Suppressor macrophage treated with lipopolysaccharide for 4 hours (primary cell): ENCODE measurements at regions not wholly inside any gene's neighbourhood (a gene's known extent, or its start where the extent isn't known, plus 50 kb on each side); places are given as distances from the start of the nearest gene placed in this dataset.

Experiments used
- DNase-seq: peaks from one replicate; pipeline ENCODE4 v3.0.0-alpha.2; 2020

GRCh38 chr18:46352520-46353250 lies 248.5 kb downstream of the HAUS1 start:
- no peak for DNase-seq

GRCh38 chr18:46353460-46353859 lies 249.3 kb downstream of the HAUS1 start:
- no peak for DNase-seq

GRCh38 chr18:46356278-46357033 lies 252.3 kb downstream of the HAUS1 start:
- no peak for DNase-seq

- no peak for DNase-seq
Observed at GRCh38 chr18:46360102-46360699, 256.0 kb downstream of the HAUS1 start.

- no peak for DNase-seq
Observed at GRCh38 chr18:46360866-46361265, 256.7 kb downstream of the HAUS1 start.

GRCh38 chr18:46362533-46362932 lies 258.3 kb downstream of the HAUS1 start:
- no peak for DNase-seq

- DNase-seq = no peak
Observed at GRCh38 chr18:46364048-46364447, 259.9 kb downstream of the HAUS1 start.

GRCh38 chr18:46366201-46366600 lies 262.0 kb downstream of the HAUS1 start:
- DNase-seq = no peak

GRCh38 chr18:46366751-46367376 lies 262.7 kb downstream of the HAUS1 start:
- DNase-seq = no peak

- no peak for DNase-seq
Observed at GRCh38 chr18:46369323-46369722, 265.1 kb downstream of the HAUS1 start.

GRCh38 chr18:46370898-46371297 lies 266.7 kb downstream of the HAUS1 start:
- DNase-seq = no peak

GRCh38 chr18:46372670-46373069 lies 268.5 kb downstream of the HAUS1 start:
- no peak for DNase-seq

- DNase-seq = no peak
Observed at GRCh38 chr18:46373131-46373530, 268.9 kb downstream of the HAUS1 start.

GRCh38 chr18:46373791-46374190 lies 269.6 kb downstream of the HAUS1 start:
- DNase-seq = no peak

GRCh38 chr18:46374850-46375249 lies 270.7 kb downstream of the HAUS1 start:
- DNase-seq = no peak

- no peak for DNase-seq
Observed at GRCh38 chr18:46377557-46377956, 273.4 kb downstream of the HAUS1 start.

- no peak for DNase-seq
Observed at GRCh38 chr18:46378126-46378863, 274.1 kb downstream of the HAUS1 start.

GRCh38 chr18:46378864-46379207 lies 274.7 kb downstream of the HAUS1 start:
- no peak for DNase-seq

- no peak for DNase-seq
Observed at GRCh38 chr18:46379323-46379950, 275.3 kb downstream of the HAUS1 start.

- DNase-seq = no peak
Observed at GRCh38 chr18:46385124-46385523, 271.9 kb downstream of the LOXHD1 start.

- no peak for DNase-seq
Observed at GRCh38 chr18:46386788-46387187, 270.2 kb downstream of the LOXHD1 start.

- DNase-seq = no peak
Observed at GRCh38 chr18:46387441-46388131, 269.4 kb downstream of the LOXHD1 start.
